H1 (cell line): ENCODE measurements at regions not wholly inside any gene's neighbourhood (a gene's known extent, or its start where the extent isn't known, plus 50 kb on each side); places are given as distances from the start of the nearest gene placed in this dataset.

Source experiments
- SP4 ChIP-seq: IDR thresholded peaks from 2 replicates; pipeline ENCODE4 v1.6.1; 2012; ENCODE audit warnings: low read length, inconsistent platforms
- SRF ChIP-seq: IDR thresholded peaks from 2 replicates; pipeline ENCODE4 v1.6.1; 2011; ENCODE audit warnings: mild to moderate bottlenecking, low read depth, low read length, moderate library complexity

DNA sequence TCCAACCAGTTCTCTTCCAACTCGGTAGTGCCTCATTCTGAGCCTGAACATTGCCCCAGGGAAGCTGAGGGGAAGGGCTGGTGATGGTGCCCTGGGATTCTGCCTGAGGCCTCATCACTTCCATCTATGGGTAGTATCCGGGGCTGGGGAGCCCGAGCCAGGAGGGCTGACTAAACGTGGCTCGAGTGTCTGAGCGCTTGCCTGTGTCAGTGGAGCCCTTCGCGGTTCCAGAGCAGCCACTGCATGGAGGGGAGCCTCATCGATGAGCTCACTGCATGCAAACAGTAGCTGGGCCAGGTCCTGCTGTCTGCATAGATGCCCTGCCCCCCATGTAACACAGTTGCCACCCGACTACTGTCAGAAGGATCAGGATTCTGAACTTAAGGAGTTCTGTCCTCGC lies 129.3 kb downstream of the GLI2 start:
- TF ChIP-seq SP4 (no peak), SRF (no peak)
